AML-193 (cell line): ENCODE measurements at regions not wholly inside any gene's neighbourhood (a gene's known extent, or its start where the extent isn't known, plus 50 kb on each side); places are given as distances from the start of the nearest gene placed in this dataset.
A peak's percentile ranks its signal among the peaks of the same experiment; 100 is the strongest.

Experiments
- DNase-seq, 2 experiments: peaks; one replicate each; lab custom pipeline; 2025; lab: John Stamatoyannopoulos, UW

DNA sequence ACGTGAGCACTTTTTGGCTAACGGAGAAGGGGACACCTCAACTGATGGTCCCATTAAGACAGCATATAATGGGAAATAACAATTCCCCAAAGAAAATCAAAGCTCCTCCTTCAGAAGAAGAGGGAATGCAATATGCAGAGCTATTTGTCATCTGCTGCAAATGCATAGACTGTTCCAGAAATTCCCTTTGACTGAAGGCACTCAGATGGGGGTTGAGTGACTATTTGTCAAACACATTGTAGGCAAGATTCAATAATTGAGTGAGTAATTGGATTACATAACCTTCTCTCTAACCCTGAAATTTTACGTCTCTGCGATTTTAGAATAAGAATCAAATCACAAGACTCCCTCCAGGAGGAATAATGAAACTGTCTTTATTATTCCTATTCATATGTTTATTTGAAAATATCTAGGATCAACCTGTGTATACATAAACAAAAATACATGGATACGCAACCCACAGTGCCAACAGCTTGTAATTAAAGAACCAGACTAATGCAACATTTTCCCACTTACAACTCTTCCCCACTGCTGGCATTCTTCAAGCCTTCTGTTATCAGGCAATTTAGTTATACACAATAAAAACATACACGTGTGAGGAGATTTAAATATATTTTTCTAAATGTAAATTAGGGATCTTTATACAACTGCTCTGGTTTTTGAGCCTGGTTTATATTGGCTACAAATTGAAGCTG is 256.6 kb downstream of the GBA3 start:
- DNase-seq, result no peak

DNA sequence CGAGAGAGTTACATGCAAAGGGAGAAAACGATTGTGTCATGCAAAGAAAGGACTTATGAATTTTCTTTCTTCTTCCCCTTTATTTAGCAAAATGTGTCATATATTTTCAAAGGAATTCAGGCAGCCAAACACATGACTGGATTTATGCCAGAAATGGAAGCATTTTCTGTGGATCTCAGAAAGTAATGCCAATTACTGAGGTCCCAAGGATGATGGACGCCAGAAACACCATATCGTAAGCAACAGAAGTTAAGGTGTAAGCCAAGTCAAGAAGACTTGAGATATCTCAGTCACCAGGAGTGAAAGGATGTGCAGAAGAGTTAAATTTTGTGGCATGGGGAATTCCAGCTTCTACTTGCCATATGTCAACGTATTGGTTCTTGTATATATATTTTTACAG is 255.1 kb downstream of the GBA3 start:
- DNase-seq, result no peak

DNA sequence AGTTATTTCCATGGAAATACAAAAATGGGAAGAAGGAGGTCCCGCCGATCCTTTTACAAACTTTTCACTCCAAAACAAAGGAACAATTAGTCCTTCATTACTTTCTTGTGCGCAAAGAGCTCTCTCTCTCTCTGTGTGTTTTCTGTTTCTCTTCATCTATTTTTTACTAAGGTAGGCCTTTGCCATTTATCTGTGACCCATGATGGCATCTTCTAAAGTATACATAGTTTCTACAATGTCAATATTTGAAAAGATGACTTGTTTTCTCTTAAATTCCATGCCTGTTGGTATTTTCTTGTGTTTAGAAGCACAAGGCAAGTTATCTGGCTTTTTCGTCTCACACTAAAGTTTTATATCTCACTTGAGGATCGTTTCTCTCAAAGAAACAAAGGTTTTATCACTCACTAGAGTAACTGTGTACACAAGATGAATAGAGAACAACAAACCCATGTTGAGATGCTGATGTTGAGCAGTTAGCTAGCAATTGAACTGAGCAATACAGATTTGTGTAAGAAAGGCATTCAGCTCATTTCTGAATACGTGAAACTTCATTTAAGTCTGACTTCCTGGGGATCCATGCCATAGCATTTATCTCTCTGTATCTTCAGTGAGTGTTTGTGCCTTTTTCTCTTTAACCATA is 250.3 kb downstream of the GBA3 start:
- DNase-seq, result no peak

DNA sequence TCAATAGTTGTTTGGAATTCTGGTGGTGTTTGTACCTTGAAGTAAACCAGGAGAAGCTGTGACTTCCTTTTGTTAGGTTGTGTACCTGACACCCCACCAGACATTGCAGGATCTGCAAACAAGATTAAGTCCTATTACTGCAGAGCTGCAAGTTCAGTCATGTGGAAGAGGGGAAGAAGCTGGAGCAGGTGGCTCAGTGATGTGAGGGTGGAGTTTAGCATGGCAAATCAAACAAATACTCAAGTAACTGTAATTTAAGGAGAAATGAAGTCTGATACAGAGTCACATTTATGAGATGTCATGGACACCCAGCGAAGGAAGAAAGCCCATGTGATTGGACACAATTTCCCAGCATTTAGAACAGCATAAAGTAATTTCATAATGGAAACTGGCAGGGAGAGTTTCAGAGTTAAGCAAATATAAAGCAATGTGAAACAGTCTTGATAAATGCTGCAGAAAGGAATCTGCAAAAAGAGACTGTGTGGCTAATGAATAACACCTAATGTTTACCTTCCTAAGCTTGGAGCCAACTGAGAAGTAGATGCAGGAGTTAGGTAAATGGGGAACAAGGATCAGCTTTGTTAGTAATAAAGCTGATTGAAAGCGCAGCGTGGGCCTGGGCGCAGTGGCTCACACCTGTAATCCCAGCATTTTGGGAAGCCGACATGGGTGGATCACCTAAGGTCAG is 249.1 kb downstream of the GBA3 start:
- DNase-seq, result no peak

DNA sequence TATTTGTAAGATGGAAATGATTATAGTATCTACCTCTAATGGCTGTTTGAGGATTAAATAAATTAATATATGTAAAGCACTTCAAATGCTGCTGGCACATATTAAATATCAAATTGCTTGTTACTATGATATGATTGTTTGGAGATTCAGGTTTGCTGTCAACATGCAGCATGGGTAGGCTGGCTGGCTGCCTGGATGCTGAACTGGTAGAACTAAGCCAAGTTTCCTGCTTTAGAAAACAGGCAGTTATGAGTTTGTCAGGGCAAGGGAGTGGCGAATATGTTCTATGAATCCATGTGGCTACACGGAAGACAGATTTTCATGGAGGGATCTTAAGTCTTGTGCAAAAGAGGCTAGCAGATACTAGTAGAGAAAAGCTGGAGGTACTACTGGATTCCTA is 239.6 kb downstream of the GBA3 start:
- no peak for DNase-seq

DNA sequence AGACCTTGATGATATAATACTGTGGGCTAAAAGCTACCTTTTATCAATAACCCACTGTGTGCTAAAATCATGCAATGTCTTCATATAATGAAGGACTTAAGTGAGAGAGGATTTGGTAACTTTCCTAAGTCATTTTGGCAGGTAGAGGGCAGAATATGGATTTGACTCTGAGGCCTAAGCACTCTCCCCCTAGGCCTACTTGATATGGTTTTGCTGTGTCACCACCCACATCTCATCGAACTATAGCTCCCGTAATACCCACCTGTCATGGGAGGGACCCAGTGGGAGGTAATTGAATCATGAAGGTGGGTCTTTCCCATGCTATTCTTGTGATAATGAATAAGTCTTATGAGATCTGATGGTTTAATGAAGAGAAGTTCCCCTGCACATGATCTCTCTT is 229.7 kb downstream of the GBA3 start:
- no peak for DNase-seq

DNA sequence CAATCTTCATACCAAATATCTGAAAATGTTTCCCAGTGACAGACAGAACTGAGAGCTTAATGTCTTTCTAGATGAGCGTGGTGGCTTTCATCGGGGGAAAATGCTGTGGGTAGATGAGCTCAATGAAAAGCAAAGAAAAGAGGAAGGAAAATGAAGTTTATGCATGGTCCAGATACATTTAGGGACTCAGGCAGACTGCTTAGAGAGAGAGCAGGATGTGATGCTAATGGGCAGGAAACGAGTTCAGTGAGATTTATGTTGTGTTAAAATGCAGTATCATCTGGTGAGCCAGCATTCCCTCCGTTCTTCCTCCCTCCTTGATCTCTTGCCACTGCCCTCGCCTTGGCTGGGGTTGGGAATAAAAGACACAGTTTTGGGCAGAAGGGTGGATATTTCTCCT is 229.2 kb downstream of the GBA3 start:
- no peak for DNase-seq

DNA sequence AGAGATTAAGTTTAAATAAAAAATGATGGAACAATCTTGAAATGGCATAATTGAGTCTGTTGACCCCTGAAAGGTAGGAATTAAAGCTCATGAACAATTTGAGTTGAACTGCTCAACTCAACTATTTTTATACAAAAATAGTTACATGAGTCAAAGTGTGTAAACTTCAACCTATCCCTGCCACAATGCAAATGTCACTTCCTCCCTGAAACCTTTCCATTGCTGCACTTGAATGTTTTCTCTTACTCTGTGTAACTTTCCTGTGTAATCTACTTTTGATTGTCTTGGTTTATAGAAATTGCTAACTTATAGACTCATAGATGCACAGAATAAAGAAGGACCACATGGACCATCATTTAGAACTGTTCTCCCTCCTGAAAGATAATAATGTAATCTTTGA is 218.5 kb downstream of the GBA3 start:
- DNase-seq, result no peak

DNA sequence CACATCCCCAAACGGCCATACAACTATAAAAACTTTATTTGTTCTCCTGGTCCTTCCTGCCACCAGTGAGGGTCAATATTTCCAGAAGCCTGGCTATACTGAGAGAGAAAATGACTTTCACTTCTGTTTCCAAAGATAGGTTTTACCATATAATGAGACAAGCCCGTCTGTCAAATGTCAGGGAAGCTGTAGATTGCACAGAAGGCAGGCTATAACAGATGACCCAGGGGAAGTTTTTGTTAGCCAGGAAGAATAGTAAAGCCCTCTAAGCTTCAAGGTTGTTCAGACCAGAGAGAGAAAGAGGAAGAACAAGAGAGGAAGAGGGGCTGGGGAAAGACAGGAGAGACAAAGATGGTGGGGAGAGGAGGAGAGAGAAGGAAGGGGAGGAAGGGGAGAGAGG is 217.5 kb downstream of the GBA3 start:
- no peak for DNase-seq

DNA sequence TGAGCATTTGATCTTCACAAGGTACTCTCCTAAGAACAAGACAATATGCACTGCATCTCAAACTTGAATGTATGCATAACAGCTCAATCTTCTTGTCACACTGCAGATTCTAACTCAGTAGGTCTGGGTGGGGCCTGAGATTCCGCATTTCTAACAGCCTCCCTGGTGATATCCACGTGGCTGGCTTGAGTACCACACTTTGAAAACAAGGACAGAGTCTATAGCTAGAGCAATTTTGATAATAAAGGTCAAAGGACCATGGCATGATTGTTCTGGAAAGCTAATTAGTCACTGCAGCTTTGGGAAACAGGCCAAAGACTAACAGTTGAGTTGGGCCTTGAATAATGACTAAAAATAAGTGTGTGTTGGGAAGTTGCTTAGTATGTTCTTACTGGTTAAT is 213.3 kb downstream of the GBA3 start:
- no peak for DNase-seq

DNA sequence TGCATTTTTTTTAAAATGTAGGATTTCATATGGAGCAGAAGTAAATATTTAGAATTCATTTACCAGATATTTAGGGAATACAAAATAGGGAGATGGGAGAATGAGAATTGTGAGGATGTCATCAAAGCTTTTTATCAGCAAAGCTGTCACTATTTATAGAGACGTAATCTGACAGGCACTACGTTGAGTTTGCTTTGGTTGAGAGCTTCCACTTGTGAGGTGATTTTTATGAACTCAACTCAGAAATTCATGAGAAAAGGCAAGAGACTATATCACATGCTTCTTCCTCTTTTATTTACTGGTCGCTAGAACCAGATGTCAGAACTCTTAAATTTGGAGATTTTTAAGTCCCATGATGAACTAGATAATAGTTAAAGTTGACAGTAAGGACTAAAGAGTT is 211.2 kb downstream of the GBA3 start:
- no peak for DNase-seq

DNA sequence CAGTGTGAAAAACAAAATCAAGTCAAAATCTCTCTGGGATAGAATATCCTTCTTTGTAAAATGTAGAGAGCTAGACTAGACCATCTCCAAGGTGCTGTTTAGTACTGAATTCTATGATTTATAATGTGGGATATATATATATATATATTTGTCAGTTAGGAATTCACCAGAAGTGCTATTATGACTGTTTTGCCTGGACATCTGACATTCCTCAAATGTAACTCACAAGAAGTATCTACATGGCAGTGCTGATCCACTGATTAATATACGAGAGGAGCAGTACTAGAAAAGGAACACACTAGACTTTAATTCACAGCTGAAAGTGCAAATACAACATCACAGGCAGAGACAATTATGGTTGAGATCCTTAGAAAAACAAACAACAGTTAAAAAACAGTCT is 208.9 kb downstream of the GBA3 start:
- DNase-seq, result no peak

DNA sequence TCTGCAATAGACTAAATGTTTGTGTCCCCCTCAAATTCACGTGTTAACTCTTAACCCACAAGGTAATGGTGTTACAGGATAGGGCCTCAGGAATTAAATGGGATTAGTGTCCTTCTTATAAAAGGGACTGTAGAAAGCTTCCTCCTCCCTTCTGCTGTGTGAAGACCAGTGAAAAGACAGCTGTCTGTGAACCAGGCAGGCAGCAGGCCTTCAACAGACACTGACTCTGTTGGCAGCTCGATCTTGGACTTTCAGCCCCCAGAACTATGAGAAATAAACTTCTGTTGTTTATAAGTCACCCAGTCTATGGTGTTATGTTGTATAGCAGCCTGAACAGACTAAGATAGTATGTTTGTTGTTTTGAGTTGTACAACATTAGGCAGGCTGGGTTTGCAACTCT is 208.1 kb downstream of the GBA3 start:
- no peak for DNase-seq

DNA sequence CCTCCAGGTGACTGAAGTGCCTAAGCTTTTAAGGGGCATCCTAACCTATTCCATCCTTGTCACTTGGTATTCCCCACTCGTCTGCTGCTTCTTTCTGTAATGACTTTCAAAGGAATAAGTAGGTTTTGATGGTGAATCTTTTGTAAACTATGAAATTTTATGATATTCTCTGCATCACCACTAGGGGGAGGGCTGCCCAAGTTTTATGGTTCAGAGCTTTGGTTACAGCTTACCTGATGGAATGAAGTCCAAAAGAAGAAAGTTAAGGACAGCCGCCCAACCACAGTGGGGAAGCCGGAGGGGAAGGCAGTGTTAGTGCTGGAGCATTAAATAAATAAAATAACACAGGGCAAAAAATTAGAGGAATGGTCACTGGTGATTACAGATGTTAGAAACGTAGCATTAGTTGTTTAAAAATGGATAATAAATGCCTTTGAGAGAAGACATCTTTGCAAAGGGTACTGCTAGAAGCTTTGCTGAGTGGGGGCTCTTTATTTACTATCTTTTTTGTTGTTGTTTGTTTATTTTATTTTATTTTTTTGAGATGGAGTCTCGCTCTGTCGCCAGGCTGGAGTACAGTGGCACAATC is 204.9 kb downstream of the GBA3 start:
- peak; percentile 4 to 31 for DNase-seq

DNA sequence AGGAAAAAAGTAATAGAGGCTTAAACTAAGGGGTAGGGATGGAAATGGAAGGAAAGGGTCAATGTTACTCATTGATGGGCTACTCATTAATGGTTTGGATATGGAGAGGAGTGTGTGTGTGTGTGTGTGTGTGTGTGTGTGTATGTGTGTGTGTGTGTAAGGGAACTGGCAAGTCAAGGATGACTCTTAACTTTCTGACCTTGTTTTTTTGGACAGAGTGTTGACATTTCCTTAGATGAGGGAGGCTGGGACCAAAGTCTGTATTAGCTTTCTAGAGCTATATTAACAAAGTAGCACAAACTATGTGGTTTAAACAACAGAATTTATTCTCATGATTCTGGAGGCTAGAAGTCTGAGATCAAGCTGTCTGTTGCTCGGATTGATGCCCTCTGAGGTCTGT is 202.7 kb downstream of the GBA3 start:
- DNase-seq, result no peak

DNA sequence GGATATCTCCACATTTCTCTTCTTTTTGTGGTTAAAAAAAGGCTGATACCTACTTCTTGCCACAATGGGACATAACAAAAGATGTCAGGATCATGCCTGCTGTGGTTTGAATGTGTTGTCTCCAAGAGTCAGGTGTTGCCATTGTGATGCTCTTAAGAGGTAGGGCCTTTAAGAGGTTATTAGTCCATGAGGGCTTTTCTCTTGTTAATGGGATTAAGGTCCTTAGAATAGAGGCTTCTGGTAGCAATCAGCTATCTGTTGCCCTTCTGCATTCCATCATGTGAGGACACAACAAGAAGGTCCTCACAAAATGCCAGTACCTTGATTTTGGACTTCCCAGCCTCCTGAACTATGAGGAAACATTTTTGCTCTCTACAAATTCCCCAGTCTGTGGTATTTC is 191.4 kb downstream of the GBA3 start:
- DNase-seq, result no peak

DNA sequence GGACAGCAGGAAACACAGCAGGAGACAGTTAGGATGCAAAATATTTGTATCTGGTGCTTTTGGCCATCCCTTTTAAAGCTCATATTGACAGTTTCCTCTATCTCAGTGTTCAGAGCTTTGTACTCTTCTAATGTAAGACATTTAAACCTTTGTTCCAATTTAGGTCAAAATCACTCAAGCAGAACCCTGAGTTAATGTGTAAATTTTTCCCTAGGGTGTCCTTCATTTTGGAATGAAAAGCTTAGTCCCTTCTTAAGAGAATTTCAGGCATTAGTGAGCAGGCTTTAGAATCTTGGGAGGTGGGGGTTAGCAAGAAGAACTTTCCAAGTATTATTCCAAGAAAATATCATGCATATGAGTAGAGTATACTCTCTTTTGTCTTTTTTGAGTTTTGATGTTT is 188.7 kb downstream of the GBA3 start:
- no peak for DNase-seq

DNA sequence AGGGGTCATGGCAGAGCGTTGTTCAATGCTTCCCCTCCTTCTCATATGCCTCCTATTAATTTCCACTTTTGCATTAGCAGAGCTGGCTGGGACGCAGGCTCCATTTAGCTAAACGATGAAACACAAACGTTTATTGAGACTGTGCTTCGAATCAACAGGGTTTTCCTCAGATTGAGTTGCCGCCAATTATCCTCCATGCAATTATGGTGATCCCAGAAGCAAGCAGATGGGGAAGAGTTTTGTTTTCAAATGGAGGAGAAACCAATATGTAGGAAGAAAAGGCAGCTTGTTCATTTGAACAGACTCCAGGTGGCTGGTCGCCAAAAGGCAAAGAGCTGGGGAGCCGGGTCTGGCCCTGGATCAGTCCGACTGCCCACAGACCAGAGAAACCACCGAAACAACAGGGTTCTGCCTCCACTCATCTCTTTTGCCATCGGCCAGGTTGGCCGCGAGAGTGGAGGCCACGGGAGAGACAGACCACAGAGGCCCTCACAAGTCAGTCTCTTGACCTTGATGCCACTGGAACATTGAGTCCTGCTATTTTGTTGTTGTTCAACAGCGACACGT is 184.8 kb downstream of the GBA3 start:
- no peak for DNase-seq

DNA sequence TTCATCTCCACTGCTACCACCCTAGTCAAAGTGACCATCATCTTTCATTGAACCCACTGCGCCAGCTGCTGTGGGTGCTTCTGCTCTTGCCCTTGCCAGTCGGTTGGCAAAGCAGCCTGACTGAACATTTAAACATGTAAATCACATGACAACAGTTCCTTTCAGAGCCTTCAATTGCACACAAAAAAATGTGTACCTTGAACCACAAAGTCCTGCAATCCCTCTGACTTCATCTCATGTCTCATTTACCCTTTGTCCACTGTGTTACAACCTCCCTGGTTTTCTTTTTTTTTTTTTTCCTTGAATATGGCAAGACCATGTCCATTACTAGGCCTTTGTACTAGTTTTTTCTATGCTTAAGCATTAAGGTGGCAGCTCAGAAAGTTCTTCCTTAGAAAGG is 183.5 kb downstream of the GBA3 start:
- DNase-seq, result no peak

DNA sequence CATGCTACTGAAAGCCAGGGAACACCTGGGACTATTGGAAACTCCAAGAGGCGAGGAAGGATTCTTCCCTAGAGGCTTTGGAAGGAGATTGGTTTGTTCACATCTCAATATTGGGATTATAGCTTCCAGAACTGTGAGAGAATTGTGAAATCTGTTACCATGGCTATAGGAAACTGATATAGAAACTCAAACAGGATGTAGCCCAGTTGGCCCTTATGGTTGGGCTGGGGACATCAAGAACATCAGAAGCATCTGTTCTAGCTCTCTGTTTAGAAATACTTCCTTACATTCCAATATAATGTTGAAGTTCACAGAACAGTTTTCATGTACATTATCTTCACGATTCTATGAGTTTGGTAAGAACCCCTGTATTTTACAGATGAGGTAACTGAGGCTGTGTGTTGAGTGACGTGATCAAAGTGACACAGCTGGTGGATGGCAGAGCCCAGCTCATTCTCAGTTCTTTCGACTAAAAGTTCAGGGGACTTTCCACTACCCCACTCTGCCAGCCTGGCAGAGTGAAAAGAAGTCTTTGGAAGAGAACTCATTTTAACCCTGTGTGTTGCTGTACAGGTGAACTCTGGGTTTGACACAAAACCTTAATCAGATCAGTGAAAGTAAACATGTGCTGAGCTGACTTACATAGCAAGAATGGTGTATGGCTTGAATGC is 183.0 kb downstream of the GBA3 start:
- DNase-seq, result no peak

DNA sequence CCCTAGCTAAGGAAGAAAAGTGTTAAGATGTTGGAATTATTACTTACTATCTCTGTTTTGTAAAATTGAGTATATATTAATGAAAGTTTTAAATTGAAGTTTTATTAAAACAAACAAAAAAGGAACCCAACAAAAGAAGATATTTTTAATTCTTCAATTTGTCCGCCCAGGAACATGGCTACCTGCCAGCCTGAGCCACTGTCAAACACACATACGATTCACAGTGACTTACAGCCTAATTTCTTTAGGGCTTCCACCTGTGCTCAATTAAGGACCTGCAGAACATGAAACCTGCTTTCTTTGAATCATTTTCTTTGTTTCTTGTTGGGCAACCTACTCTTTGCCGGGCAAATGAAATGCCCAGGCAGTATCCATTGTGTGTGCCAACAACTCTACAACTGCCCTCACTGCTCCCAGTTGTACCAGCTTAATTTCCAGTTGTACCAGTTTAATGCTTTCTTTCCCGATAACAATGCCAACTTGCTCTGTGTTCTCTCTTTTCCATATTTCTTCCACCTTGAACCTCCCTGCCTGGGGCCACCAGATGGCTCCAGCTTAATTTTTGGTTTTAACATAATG is 181.7 kb downstream of the GBA3 start:
- no peak for DNase-seq

DNA sequence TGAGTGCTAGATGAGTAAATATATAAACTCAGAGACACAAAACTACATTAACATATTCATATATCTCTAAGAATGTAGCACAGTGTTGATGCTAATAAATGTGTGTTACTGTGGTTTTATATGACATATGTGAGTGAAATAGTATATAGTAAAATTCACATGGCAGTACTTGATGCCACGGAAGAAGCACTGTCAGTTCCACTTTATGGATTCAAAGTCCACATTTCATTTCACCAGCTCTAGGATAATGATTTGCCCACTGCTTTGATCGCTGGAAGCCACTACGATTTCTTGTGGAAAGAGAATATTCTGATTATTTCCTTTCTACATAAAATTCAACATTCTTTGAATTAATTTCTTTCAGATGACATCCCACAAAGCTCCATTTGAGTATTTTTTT is 181.2 kb downstream of the GBA3 start:
- DNase-seq, result no peak
